H1 (cell line): ENCODE measurements at regions not wholly inside any gene's neighbourhood (a gene's known extent, or its start where the extent isn't known, plus 50 kb on each side); places are given as distances from the start of the nearest gene placed in this dataset.

ENCODE experiments used
- NANOG ChIP-seq: IDR thresholded peaks from 2 replicates; pipeline ENCODE4 v1.6.1; 2011; ENCODE audit warnings: low read length, low read depth, mild to moderate bottlenecking, inconsistent platforms; ENCODE audit not compliant: insufficient read depth, poor library complexity, severe bottlenecking
- RFX5 ChIP-seq: IDR thresholded peaks from 2 replicates; pipeline ENCODE4 v1.6.1; 2011; ENCODE audit warnings: low read depth, low read length, improper control_type of control experiment, borderline replicate concordance
- RXRA ChIP-seq: IDR thresholded peaks from 2 replicates; pipeline ENCODE4 v1.6.1; 2011; ENCODE audit warnings: low read depth, mild to moderate bottlenecking, low read length, moderate library complexity; ENCODE audit not compliant: insufficient read depth
- TF ChIP-seq, protein P1 (sequence below), 3 experiments: IDR thresholded peaks; 1 replicate in 2 of 3; 2 replicates in 1 of 3; pipeline versions ENCODE4 v1.5.1 to v1.6.1; 2011; ENCODE audit warnings: low read length in 3 of 3, mild to moderate bottlenecking in 3 of 3, inconsistent platforms in 2 of 3, low read depth in 1 of 3, moderate library complexity in 1 of 3; ENCODE audit not compliant: insufficient read depth in 1 of 3; ENCODE audit errors: control extremely low read depth in 1 of 3

DNA sequence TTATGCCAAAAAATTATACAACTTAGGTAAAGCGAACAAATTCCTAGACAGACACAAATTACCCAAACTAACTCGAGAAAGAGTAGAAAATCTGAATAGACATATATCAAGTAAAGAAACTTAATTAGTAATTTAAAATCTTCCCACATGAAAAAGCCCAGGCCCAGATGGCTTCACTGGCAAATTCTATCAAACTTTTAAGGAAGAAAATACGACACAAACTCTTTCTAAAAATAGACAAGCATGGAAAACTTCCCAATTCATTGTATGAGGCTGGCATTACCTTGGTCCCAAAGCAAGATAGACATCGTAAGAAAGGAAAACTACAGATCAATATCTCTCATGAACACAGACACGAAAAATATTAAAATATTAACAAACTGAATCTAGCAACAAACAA lies 135.3 kb downstream of the DRD1 start:
- no peak for TF ChIP-seq NANOG
- TF ChIP-seq, protein P1, sequence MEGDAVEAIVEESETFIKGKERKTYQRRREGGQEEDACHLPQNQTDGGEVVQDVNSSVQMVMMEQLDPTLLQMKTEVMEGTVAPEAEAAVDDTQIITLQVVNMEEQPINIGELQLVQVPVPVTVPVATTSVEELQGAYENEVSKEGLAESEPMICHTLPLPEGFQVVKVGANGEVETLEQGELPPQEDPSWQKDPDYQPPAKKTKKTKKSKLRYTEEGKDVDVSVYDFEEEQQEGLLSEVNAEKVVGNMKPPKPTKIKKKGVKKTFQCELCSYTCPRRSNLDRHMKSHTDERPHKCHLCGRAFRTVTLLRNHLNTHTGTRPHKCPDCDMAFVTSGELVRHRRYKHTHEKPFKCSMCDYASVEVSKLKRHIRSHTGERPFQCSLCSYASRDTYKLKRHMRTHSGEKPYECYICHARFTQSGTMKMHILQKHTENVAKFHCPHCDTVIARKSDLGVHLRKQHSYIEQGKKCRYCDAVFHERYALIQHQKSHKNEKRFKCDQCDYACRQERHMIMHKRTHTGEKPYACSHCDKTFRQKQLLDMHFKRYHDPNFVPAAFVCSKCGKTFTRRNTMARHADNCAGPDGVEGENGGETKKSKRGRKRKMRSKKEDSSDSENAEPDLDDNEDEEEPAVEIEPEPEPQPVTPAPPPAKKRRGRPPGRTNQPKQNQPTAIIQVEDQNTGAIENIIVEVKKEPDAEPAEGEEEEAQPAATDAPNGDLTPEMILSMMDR (IDR thresholded peaks at IDR 0.05; ENCODE audit: control extremely low read depth in 1 of 3, insufficient read depth in 1 of 3, low read depth in 1 of 3, low read length in 3 of 3): no peak
- no peak for TF ChIP-seq RFX5
- TF ChIP-seq RXRA: no peak
